ENCODE measurements at regions not wholly inside any gene's neighbourhood (a gene's known extent, or its start where the extent isn't known, plus 50 kb on each side); places are given as distances from the start of the nearest gene placed in this dataset.
"Not testable (repeated sequence)": the region's sequence is repeated elsewhere in the genome, so short reads cannot be mapped to it uniquely, and the experiment has no call there.

DNA sequence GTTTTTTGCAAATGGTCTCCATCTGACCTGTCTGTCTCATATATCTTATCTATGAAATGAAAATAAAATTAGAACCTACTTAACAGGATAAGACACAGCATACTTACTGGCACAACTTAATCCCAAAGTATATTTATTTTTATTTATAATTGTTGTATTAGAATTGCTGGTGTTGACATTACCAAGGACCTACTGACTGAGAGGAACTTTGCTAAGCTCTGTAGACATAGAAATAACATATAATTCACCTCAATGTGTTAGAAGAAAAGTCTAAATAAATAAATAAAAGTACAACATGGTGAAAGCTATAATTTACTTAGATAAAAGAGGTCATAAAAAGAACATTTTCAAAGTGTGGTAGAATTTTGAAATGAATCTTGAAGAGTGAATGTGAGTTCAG is 1650.5 kb upstream of the NUDT12 start:
- no peaks in the 10 kb centered on the region for H3K4me1 Mint-ChIP-seq
- DNase-seq: no peak
- H3K27me3 Mint-ChIP-seq (ENCODE audit: low read depth in 3 of 3): peaks cover 0 to 2% (median 0%) of the 10 kb centered on the region in 3 donors
- H3K27ac Mint-ChIP-seq: no peak overlapping the region
- H3K36me3 Mint-ChIP-seq: no peaks in the 10 kb centered on the region
- no peak overlapping the region for H3K4me3 Mint-ChIP-seq
- H3K9me3 Mint-ChIP-seq: peaks cover 12 to 33% (median 16%) of the 10 kb centered on the region in 6 donors

GRCh38 chr5:105207066-105207465 is 1644.5 kb upstream of the NUDT12 start:
- Mint-ChIP-seq H3K27ac (no peak overlapping the region), H3K4me3 (no peak overlapping the region), H3K27me3 (ENCODE audit: low read depth in 3 of 3) (peaks cover 0 to 5% (median 0%) of the 10 kb centered on the region in 3 donors), H3K9me3 (peaks cover 7 to 30% (median 17%) of the 10 kb centered on the region in 6 donors), H3K4me1 (no peaks in the 10 kb centered on the region), H3K36me3 (no peaks in the 10 kb centered on the region)
- DNase-seq: no peak

DNA sequence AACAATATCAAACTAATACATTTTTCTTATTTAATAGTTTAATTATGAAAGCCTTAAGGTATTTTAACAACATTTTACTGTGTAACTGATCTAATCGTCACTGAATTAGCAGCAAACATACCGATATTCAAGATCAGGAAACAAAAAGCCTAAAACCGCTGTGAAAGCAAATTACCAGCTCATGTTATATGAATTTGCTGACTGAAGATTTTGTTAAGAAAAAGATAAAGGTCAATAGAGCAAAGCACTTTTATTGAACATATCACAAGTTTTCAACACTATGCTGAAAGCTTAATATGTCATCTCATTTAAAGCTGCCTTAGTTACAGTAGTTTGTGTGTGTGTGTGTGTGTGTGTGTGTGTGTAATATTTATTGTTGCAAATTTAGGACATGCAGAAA is 1634.9 kb upstream of the NUDT12 start:
- Mint-ChIP-seq H3K4me3 (no peak overlapping the region), H3K36me3 (no peaks in the 10 kb centered on the region), H3K4me1 (no peaks in the 10 kb centered on the region), H3K9me3 (peaks cover 0 to 36% (median 28%) of the 10 kb centered on the region in 6 donors), H3K27me3 (ENCODE audit: low read depth in 3 of 3) (peaks cover 0 to 2% (median 0%) of the 10 kb centered on the region in 3 donors), H3K27ac (no peak overlapping the region)
- DNase-seq: no peak

DNA sequence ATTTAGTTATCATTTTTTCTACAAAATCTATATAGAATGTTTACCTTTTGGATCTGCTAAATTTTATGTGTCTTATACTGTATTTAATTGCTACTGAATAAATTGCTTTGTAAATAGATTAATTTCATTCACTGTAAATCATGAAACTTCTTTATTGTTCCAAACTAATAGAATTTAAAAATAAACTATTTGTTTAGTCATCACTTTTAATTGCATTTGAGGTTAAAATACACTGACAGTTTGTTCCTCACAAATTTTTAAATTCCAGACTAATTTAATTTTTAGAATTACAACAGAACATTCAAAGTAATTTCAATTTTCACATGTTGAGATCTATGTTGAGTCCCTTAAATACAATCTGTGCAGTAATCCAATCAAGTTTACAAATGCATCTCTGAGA is 1633.2 kb upstream of the NUDT12 start:
- H3K27me3 Mint-ChIP-seq (ENCODE audit: low read depth in 3 of 3): peaks cover 0 to 2% (median 0%) of the 10 kb centered on the region in 3 donors
- H3K9me3 Mint-ChIP-seq: peaks cover 0 to 23% (median 13%) of the 10 kb centered on the region in 6 donors
- H3K4me1 Mint-ChIP-seq: no peaks in the 10 kb centered on the region
- H3K27ac Mint-ChIP-seq: no peak overlapping the region
- H3K36me3 Mint-ChIP-seq: no peaks in the 10 kb centered on the region
- DNase-seq: no peak
- H3K4me3 Mint-ChIP-seq: no peak overlapping the region

GRCh38 chr5:105172918-105173317 is 1610.3 kb upstream of the NUDT12 start:
- no peaks in the 10 kb centered on the region for H3K36me3 Mint-ChIP-seq
- no peak overlapping the region for H3K4me3 Mint-ChIP-seq
- H3K27ac Mint-ChIP-seq: no peak overlapping the region
- H3K9me3 Mint-ChIP-seq: peaks cover 13 to 36% (median 18%) of the 10 kb centered on the region in 6 donors
- H3K27me3 Mint-ChIP-seq (ENCODE audit: low read depth in 3 of 3): peaks cover 0 to 2% (median 0%) of the 10 kb centered on the region in 3 donors
- no peak for DNase-seq
- no peaks in the 10 kb centered on the region for H3K4me1 Mint-ChIP-seq

DNA sequence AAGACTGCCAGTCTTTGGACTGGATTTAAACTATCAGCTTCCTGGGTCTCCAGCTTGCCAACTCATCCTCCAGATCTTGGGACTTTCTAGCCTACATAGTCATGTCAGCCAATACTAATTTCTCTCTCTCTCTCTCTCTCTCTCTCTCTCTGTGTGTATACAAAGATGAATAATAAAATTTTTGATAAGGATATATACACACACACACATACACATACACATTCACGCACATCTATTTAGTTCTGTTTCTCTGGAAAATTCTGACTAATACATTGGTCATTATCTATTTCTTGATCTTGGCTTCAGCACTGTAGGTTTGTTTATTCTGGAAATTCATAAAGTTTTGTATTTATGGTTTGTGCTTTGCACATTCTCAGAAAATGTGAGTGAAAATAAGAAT is 1606.2 kb upstream of the NUDT12 start:
- Mint-ChIP-seq H3K27me3 (ENCODE audit: low read depth in 3 of 3) (peaks cover 0 to 2% (median 0%) of the 10 kb centered on the region in 3 donors), H3K4me3 (no peak overlapping the region), H3K36me3 (no peaks in the 10 kb centered on the region), H3K27ac (no peak overlapping the region), H3K9me3 (peaks cover 18 to 52% (median 27%) of the 10 kb centered on the region in 6 donors), H3K4me1 (no peaks in the 10 kb centered on the region)
- no peak for DNase-seq

DNA sequence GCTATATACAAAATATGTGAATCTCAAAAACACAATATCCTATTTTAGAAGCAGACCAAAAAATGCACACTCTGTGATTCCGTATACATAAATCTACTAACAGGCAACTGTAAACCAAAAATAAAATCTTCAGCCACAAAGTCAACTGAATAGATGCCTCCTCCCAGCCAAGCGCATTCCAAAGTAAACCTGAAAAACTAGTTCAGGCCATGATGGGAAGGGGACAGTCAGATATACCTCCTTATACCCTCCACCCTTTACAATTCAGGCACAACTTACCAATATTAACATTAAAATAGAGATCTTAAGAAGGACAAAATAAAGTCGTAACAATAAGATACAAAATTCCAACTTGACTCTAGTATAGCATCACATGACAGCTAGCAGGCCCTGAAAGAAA is 1604.5 kb upstream of the NUDT12 start:
- Mint-ChIP-seq H3K9me3 (peaks cover 21 to 57% (median 32%) of the 10 kb centered on the region in 6 donors), H3K4me1 (no peaks in the 10 kb centered on the region), H3K27ac (no peak overlapping the region), H3K4me3 (no peak overlapping the region), H3K36me3 (no peaks in the 10 kb centered on the region), H3K27me3 (ENCODE audit: low read depth in 3 of 3) (peaks cover 0 to 2% (median 0%) of the 10 kb centered on the region in 3 donors)
- DNase-seq: no peak

DNA sequence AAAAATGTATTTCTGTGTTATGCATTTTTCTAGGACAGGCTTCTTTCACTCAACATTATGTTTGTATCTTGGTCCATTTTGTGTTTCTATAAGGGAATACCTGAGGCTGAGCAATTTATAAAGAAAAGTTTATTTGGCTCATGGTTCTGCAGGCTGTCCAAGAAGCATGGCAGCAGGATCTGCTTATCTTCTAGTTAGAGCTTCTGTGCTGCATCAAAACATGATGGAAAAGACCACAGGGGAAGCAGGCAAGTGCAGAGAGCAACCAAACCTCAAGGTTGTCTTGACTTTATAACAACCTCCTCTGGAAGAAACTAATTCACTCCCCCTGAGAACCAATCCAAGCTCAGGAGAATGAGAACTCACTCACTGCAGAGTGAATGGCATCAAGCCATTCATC is 1601.0 kb upstream of the NUDT12 start:
- Mint-ChIP-seq H3K4me1 (no peaks in the 10 kb centered on the region), H3K4me3 (no peak overlapping the region), H3K9me3 (peaks cover 17 to 63% (median 32%) of the 10 kb centered on the region in 6 donors), H3K27me3 (ENCODE audit: low read depth in 3 of 3) (no peaks in the 10 kb centered on the region), H3K36me3 (no peaks in the 10 kb centered on the region), H3K27ac (no peak overlapping the region)
- no peak for DNase-seq

DNA sequence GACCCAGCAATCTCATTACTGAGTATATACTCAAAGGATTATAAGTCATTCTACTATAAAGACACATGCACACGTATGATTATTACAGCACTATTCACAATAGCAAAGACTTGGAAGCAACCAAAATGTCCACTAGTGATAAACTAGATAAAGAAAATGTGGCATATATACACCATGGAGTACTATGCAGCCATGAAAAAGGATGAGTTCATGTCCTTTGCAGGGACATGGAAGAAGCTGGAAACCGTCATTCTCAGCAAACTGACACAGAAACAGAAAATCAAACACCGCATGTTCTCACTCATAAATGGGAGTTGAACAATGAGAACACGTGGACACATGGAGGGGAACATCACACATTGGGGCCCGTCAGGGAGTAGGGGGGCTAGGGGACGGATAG is 1600.0 kb upstream of the NUDT12 start:
- H3K4me3 Mint-ChIP-seq; H3K27ac Mint-ChIP-seq; DNase-seq; H3K27me3 Mint-ChIP-seq (ENCODE audit: low read depth in 3 of 3); H3K36me3 Mint-ChIP-seq; H3K4me1 Mint-ChIP-seq: not testable (repeated sequence)
- peaks cover 11 to 56% (median 31%) of the 10 kb centered on the region in 6 donors for H3K9me3 Mint-ChIP-seq

GRCh38 chr5:105158526-105158925 is 1595.9 kb upstream of the NUDT12 start:
- no peak overlapping the region for H3K27ac Mint-ChIP-seq
- H3K36me3 Mint-ChIP-seq: peaks cover 0 to 4% (median 0%) of the 10 kb centered on the region in 3 donors
- H3K27me3 Mint-ChIP-seq (ENCODE audit: low read depth in 3 of 3): no peaks in the 10 kb centered on the region
- H3K4me3 Mint-ChIP-seq: no peak overlapping the region
- H3K4me1 Mint-ChIP-seq: no peaks in the 10 kb centered on the region
- peaks cover 12 to 57% (median 35%) of the 10 kb centered on the region in 6 donors for H3K9me3 Mint-ChIP-seq
- DNase-seq: no peak

- Mint-ChIP-seq H3K4me1 (no peaks in the 10 kb centered on the region), H3K36me3 (no peaks in the 10 kb centered on the region), H3K27ac (no peak overlapping the region), H3K27me3 (ENCODE audit: low read depth in 3 of 3) (peaks cover 0 to 1% (median 0%) of the 10 kb centered on the region in 3 donors), H3K4me3 (no peak overlapping the region), H3K9me3 (peaks cover 8 to 41% (median 16%) of the 10 kb centered on the region in 6 donors)
- no peak for DNase-seq
Measured at GRCh38 chr5:105150323-105150722, 1587.7 kb upstream of the NUDT12 start.

- Mint-ChIP-seq H3K9me3 (peaks cover 0 to 24% (median 8%) of the 10 kb centered on the region in 6 donors), H3K27me3 (ENCODE audit: low read depth in 3 of 3) (peaks cover 0 to 1% (median 0%) of the 10 kb centered on the region in 3 donors)
Measured at GRCh38 chr5:105146867-105147266, 1584.3 kb upstream of the NUDT12 start.

DNA sequence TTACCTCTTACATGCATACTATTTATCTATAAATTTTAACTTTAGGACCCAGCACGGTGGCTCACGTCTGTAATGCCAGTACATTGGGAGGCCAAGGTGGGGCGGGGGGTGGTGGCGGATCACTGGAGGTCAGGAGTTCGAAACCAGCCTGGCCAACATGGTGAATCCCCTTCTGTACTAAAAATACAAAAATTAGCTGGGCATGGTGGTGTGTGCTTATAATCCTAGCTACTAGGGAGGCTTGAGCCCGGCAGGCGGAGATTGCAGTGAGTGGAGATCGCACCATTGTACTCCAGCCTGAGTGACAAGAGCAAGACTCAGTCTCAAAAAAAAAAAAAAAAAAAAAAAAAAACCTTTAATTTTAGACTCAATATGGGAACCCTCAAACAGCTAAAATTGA is 1582.6 kb upstream of the NUDT12 start:
- Mint-ChIP-seq H3K36me3 (no peaks in the 10 kb centered on the region), H3K9me3 (peaks cover 0 to 19% (median 5%) of the 10 kb centered on the region in 6 donors), H3K4me3 (no peak overlapping the region), H3K27me3 (ENCODE audit: low read depth in 3 of 3) (no peaks in the 10 kb centered on the region), H3K4me1 (no peaks in the 10 kb centered on the region), H3K27ac (no peak overlapping the region)
- no peak for DNase-seq

More at GRCh38 chr5:105146867-105147266, 1584.3 kb upstream of the NUDT12 start:
- DNase-seq: no peak
- Mint-ChIP-seq H3K36me3 (no peaks in the 10 kb centered on the region), H3K4me1 (no peaks in the 10 kb centered on the region), H3K27ac (no peak overlapping the region), H3K4me3 (no peak overlapping the region)

- Mint-ChIP-seq H3K9me3 (peaks cover 10 to 63% (median 18%) of the 10 kb centered on the region in 6 donors), H3K27me3 (ENCODE audit: low read depth in 3 of 3) (peaks cover 0 to 3% (median 0%) of the 10 kb centered on the region in 3 donors), H3K27ac (no peak overlapping the region), H3K4me1 (no peaks in the 10 kb centered on the region), H3K4me3 (no peak overlapping the region), H3K36me3 (no peaks in the 10 kb centered on the region)
- no peak for DNase-seq
Measured at GRCh38 chr5:105134328-105134727, 1571.7 kb upstream of the NUDT12 start.

- H3K9me3 Mint-ChIP-seq: peaks cover 8 to 66% (median 15%) of the 10 kb centered on the region in 6 donors
- DNase-seq: no peak
- no peak overlapping the region for H3K4me3 Mint-ChIP-seq
- H3K36me3 Mint-ChIP-seq: no peaks in the 10 kb centered on the region
- peaks cover 0 to 3% (median 0%) of the 10 kb centered on the region in 3 donors for H3K27me3 Mint-ChIP-seq (ENCODE audit: low read depth in 3 of 3)
- H3K4me1 Mint-ChIP-seq: no peaks in the 10 kb centered on the region
- H3K27ac Mint-ChIP-seq: no peak overlapping the region
Measured at GRCh38 chr5:105133087-105133486, 1570.5 kb upstream of the NUDT12 start.
